ENCODE measurements at regions not wholly inside any gene's neighbourhood (a gene's known extent, or its start where the extent isn't known, plus 50 kb on each side); places are given as distances from the start of the nearest gene placed in this dataset.

- H3K27me3 ChIP-seq (ENCODE audit: insufficient read depth, low read length) = no peaks in the 10 kb centered on the region
- H2AFZ ChIP-seq (ENCODE audit: low read length) = no peak overlapping the region
- H3F3A ChIP-seq (ENCODE audit: insufficient read depth, low read length) = no peaks in the 10 kb centered on the region
- H3K4me2 ChIP-seq (ENCODE audit: low read length) = no peak overlapping the region
- no peaks in the 10 kb centered on the region for H3K4me1 ChIP-seq (ENCODE audit: insufficient read depth, low read length, severe bottlenecking)
- TF ChIP-seq EZH2 (IDR thresholded peaks at IDR 0.05; ENCODE audit: borderline replicate concordance, low read length) = no peak
- no peak for TF ChIP-seq CTCF (IDR thresholded peaks at IDR 0.05; ENCODE audit: low read length)
- no peaks in the 10 kb centered on the region for H3K9me2 ChIP-seq (ENCODE audit: low read depth, low read length)
- no peaks in the 10 kb centered on the region for H4K20me1 ChIP-seq (ENCODE audit: insufficient read depth, low read length)
- H3K9ac ChIP-seq (ENCODE audit: low read length) = no peak overlapping the region
- no peaks in the 10 kb centered on the region for H3K79me2 ChIP-seq (ENCODE audit: insufficient read depth, low read length)
- H3K9me3 ChIP-seq (ENCODE audit: low read length) = no peaks in the 10 kb centered on the region
- no peak overlapping the region for H3K27ac ChIP-seq (ENCODE audit: low read depth, low read length, poor library complexity, severe bottlenecking)
- H3K36me3 ChIP-seq (ENCODE audit: insufficient read depth, low read length) = no peaks in the 10 kb centered on the region
- no peak overlapping the region for H3K4me3 ChIP-seq (ENCODE audit: low read depth, low read length, poor library complexity, severe bottlenecking)
These were observed 70.7 kb upstream of the PAX6 start for GRCh38 chr11:31881825-31882224.

DNA sequence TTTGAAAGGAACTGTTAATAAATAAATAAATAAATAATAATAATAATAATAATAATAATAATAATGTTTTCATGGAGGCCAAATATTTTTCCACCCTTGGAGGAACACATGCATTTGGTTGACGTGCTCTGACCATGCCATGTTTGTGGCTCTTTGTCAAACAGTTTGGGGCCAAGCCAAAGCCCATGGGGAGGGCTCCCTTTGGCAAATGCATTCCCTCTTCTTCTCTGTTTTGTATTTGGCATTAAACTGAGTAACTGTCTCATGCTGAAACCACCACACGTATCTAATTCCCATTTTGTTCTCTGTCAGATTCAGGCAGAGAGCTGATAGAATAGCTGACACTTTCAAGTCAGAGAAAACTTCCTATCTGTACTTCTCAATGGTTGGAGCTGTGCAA lies 68.6 kb upstream of the PAX6 start:
- no peak overlapping the region for H3K4me3 ChIP-seq (ENCODE audit: low read depth, low read length, poor library complexity, severe bottlenecking)
- no peaks in the 10 kb centered on the region for H3K36me3 ChIP-seq (ENCODE audit: insufficient read depth, low read length)
- no peaks in the 10 kb centered on the region for H3K27me3 ChIP-seq (ENCODE audit: insufficient read depth, low read length)
- no peak overlapping the region for H3K27ac ChIP-seq (ENCODE audit: low read depth, low read length, poor library complexity, severe bottlenecking)
- H3K9me3 ChIP-seq (ENCODE audit: low read length) = no peaks in the 10 kb centered on the region
- H3F3A ChIP-seq (ENCODE audit: insufficient read depth, low read length) = no peaks in the 10 kb centered on the region
- no peaks in the 10 kb centered on the region for H3K4me1 ChIP-seq (ENCODE audit: insufficient read depth, low read length, severe bottlenecking)
- H3K79me2 ChIP-seq (ENCODE audit: insufficient read depth, low read length) = no peaks in the 10 kb centered on the region
- H2AFZ ChIP-seq (ENCODE audit: low read length) = no peak overlapping the region
- TF ChIP-seq EZH2 (IDR thresholded peaks at IDR 0.05; ENCODE audit: borderline replicate concordance, low read length) = no peak
- no peaks in the 10 kb centered on the region for H3K9me2 ChIP-seq (ENCODE audit: low read depth, low read length)
- no peak overlapping the region for H3K9ac ChIP-seq (ENCODE audit: low read length)
- no peaks in the 10 kb centered on the region for H4K20me1 ChIP-seq (ENCODE audit: insufficient read depth, low read length)
- H3K4me2 ChIP-seq (ENCODE audit: low read length) = no peak overlapping the region

GRCh38 chr11:31877863-31878262 lies 66.7 kb upstream of the PAX6 start:
- Histone ChIP-seq H3K9ac (ENCODE audit: low read length) (no peak overlapping the region), H2AFZ (ENCODE audit: low read length) (no peak overlapping the region), H3K27me3 (ENCODE audit: insufficient read depth, low read length) (no peaks in the 10 kb centered on the region), H3K79me2 (ENCODE audit: insufficient read depth, low read length) (no peaks in the 10 kb centered on the region), H3K9me2 (ENCODE audit: low read depth, low read length) (no peaks in the 10 kb centered on the region), H3K27ac (ENCODE audit: low read depth, low read length, poor library complexity, severe bottlenecking) (no peak overlapping the region), H3K4me2 (ENCODE audit: low read length) (no peak overlapping the region), H3K36me3 (ENCODE audit: insufficient read depth, low read length) (no peaks in the 10 kb centered on the region), H3K4me1 (ENCODE audit: insufficient read depth, low read length, severe bottlenecking) (no peaks in the 10 kb centered on the region), H3K9me3 (ENCODE audit: low read length) (no peaks in the 10 kb centered on the region), H3F3A (ENCODE audit: insufficient read depth, low read length) (no peaks in the 10 kb centered on the region), H3K4me3 (ENCODE audit: low read depth, low read length, poor library complexity, severe bottlenecking) (no peak overlapping the region), H4K20me1 (ENCODE audit: insufficient read depth, low read length) (no peaks in the 10 kb centered on the region)
- TF ChIP-seq CTCF (IDR thresholded peaks at IDR 0.05; ENCODE audit: low read length) = no peak
- TF ChIP-seq EZH2 (IDR thresholded peaks at IDR 0.05; ENCODE audit: borderline replicate concordance, low read length) = no peak

- H3K4me2 ChIP-seq (ENCODE audit: low read length) = no peak overlapping the region
- H3K9ac ChIP-seq (ENCODE audit: low read length) = no peak overlapping the region
- H3K9me2 ChIP-seq (ENCODE audit: low read depth, low read length) = no peaks in the 10 kb centered on the region
- no peak overlapping the region for H3K27ac ChIP-seq (ENCODE audit: low read depth, low read length, poor library complexity, severe bottlenecking)
- no peaks in the 10 kb centered on the region for H3K9me3 ChIP-seq (ENCODE audit: low read length)
- H3K4me3 ChIP-seq (ENCODE audit: low read depth, low read length, poor library complexity, severe bottlenecking) = no peak overlapping the region
- H3K79me2 ChIP-seq (ENCODE audit: insufficient read depth, low read length) = no peaks in the 10 kb centered on the region
- no peaks in the 10 kb centered on the region for H3K4me1 ChIP-seq (ENCODE audit: insufficient read depth, low read length, severe bottlenecking)
- TF ChIP-seq EZH2 (IDR thresholded peaks at IDR 0.05; ENCODE audit: borderline replicate concordance, low read length) (no peak), CTCF (IDR thresholded peaks at IDR 0.05; ENCODE audit: low read length) (no peak)
- no peaks in the 10 kb centered on the region for H3F3A ChIP-seq (ENCODE audit: insufficient read depth, low read length)
- no peaks in the 10 kb centered on the region for H3K27me3 ChIP-seq (ENCODE audit: insufficient read depth, low read length)
- no peak overlapping the region for H2AFZ ChIP-seq (ENCODE audit: low read length)
- no peaks in the 10 kb centered on the region for H4K20me1 ChIP-seq (ENCODE audit: insufficient read depth, low read length)
- no peaks in the 10 kb centered on the region for H3K36me3 ChIP-seq (ENCODE audit: insufficient read depth, low read length)
These were observed 66.0 kb upstream of the PAX6 start for GRCh38 chr11:31877083-31877482.

All from OCI-LY1 (cell line).